H1 (cell line): ENCODE measurements at regions not wholly inside any gene's neighbourhood (a gene's known extent, or its start where the extent isn't known, plus 50 kb on each side); places are given as distances from the start of the nearest gene placed in this dataset. TPM values are rescaled to one million over a fixed set of nuclear protein-coding genes. Genes with fewer than 3 reads are reported as not detected.
"Not testable (repeated sequence)": the region's sequence is repeated elsewhere in the genome, so short reads cannot be mapped to it uniquely, and the experiment has no call there.

Source experiments
- CTCF ChIA-PET: fragments of 300-600 bp; sonication (Branson Sonifier 250); formaldehyde crosslinking; loops from one replicate; lab custom pipeline; 2021; ENCODE audit not compliant: partially characterized antibody; lab: Charles Lee
- POLR2A ChIA-PET: fragments of 300-600 bp; sonication (Branson Sonifier 250); formaldehyde crosslinking; loops from one replicate; lab custom pipeline; 2021; ENCODE audit warnings: inconsistent platforms; ENCODE audit not compliant: partially characterized antibody; lab: Charles Lee
- DNase-seq, 2 experiments: peaks; one replicate each; pipeline versions ENCODE4 v3.0.0 to v3.0.0-alpha.2; 2010 to 2022; ENCODE audit warnings: low spot score in 2 of 2, low read depth in 1 of 2, mixed read lengths in 1 of 2
- FAIRE-seq: peaks from 2 replicates; lab custom pipeline; 2011; peaks lifted over from hg19 to GRCh38; lab: Jason Lieb, UNC
- H2AFZ ChIP-seq: 2 replicates; pipeline ENCODE4 v1.8.1; 2012; ENCODE audit warnings: low read length, inconsistent platforms
- H2AK5ac ChIP-seq: 2 replicates; pipeline ENCODE4 v1.6.1; 2013; ENCODE audit warnings: low read depth, low read length
- H2BK120ac ChIP-seq: replicated peaks from 2 replicates; pipeline ENCODE3; 2013; ENCODE audit warnings: low read depth, low read length, inconsistent platforms
- H2BK12ac ChIP-seq: 2 replicates; pipeline ENCODE4 v1.6.1; 2013; ENCODE audit warnings: low read depth, low read length
- H2BK15ac ChIP-seq: 2 replicates; pipeline ENCODE4 v1.6.1; 2013; ENCODE audit warnings: low read length
- H2BK20ac ChIP-seq: 2 replicates; pipeline ENCODE4 v1.6.1; 2013; ENCODE audit warnings: low read length
- H2BK5ac ChIP-seq: 2 replicates; pipeline ENCODE4 v1.6.1; 2013; ENCODE audit warnings: low read depth, low read length
- H3K14ac ChIP-seq: 2 replicates; pipeline ENCODE4 v1.6.1; 2013; ENCODE audit warnings: inconsistent platforms; ENCODE audit not compliant: insufficient read length
- H3K18ac ChIP-seq: 2 replicates; pipeline ENCODE4 v1.6.1; 2013; ENCODE audit warnings: low read length; ENCODE audit errors: extremely low read depth
- H3K23ac ChIP-seq: 2 replicates; pipeline ENCODE4 v1.6.1; 2013; ENCODE audit warnings: inconsistent platforms; ENCODE audit not compliant: insufficient read length
- H3K23me2 ChIP-seq: 2 replicates; pipeline ENCODE4 v1.6.1; 2013; ENCODE audit warnings: low read depth, low read length
- H3K27ac ChIP-seq: 2 replicates; pipeline ENCODE4 v1.6.1; 2011; ENCODE audit warnings: low read depth, low read length, inconsistent platforms
- H3K27me3 ChIP-seq, 4 experiments: replicated peaks in 1 of 4; 1 replicate in 1 of 4; 2 replicates in 3 of 4; pipeline versions ENCODE4 v1.6.1 to v1.8.1; 2011 to 2013; ENCODE audit warnings: low read length in 3 of 4, mild to moderate bottlenecking in 3 of 4, inconsistent platforms in 2 of 4, mixed read lengths in 2 of 4, moderate library complexity in 1 of 4; ENCODE audit not compliant: control insufficient read depth in 3 of 4, insufficient read depth in 3 of 4; ENCODE audit errors: extremely low read depth in 1 of 4
- H3K36me3 ChIP-seq, 4 experiments: 2 replicates each; pipeline versions ENCODE4 v1.6.1 to v1.8.1; 2011 to 2013; ENCODE audit warnings: mild to moderate bottlenecking in 4 of 4, low read length in 3 of 4, moderate library complexity in 2 of 4, control low read depth in 1 of 4, inconsistent platforms in 1 of 4; ENCODE audit not compliant: insufficient read depth in 4 of 4, control insufficient read depth in 2 of 4
- H3K4ac ChIP-seq: replicated peaks from 2 replicates; pipeline ENCODE3; 2013; ENCODE audit warnings: low read length, low read depth, mixed read lengths, inconsistent platforms; ENCODE audit not compliant: insufficient read length
- H3K4me1 ChIP-seq, 4 experiments: replicated peaks in 1 of 4; 1 replicate in 1 of 4; 2 replicates in 3 of 4; pipeline versions ENCODE4 v1.6.1 to v1.8.1; 2011 to 2013; ENCODE audit warnings: low read length in 3 of 4, inconsistent platforms in 2 of 4, mixed read lengths in 1 of 4; ENCODE audit not compliant: insufficient read depth in 4 of 4, control insufficient read depth in 3 of 4
- H3K4me2 ChIP-seq, 2 experiments: 2 replicates each; pipeline versions ENCODE4 v1.6.1 to v1.8.1; 2011 to 2013; ENCODE audit warnings: low read depth in 2 of 2, low read length in 2 of 2, control low read depth in 1 of 2, inconsistent platforms in 1 of 2, mild to moderate bottlenecking in 1 of 2; ENCODE audit not compliant: insufficient read depth in 1 of 2
- H3K4me3 ChIP-seq, 4 experiments: fragments of 200-600, 300-600 bp in 1 of 4; sonication (generic), shearing (Covaris generic), sonication (Bioruptor Twin) in 1 of 4; 2 replicates each; pipeline versions ENCODE4 v1.5.1 to v1.8.1; 2011 to 2016; ENCODE audit warnings: low read length in 4 of 4, low read depth in 3 of 4, control low read depth in 2 of 4, inconsistent platforms in 2 of 4, mild to moderate bottlenecking in 2 of 4, mixed read lengths in 1 of 4, moderate library complexity in 1 of 4; ENCODE audit not compliant: insufficient read depth in 2 of 4; ENCODE audit errors: extremely low read depth in 1 of 4
- H3K56ac ChIP-seq: replicated peaks from 2 replicates; pipeline ENCODE3; 2013; ENCODE audit warnings: low read depth, mild to moderate bottlenecking, mixed read lengths, low read length, inconsistent platforms; ENCODE audit not compliant: insufficient read length
- H3K79me1 ChIP-seq: 2 replicates; pipeline ENCODE4 v1.6.1; 2013; ENCODE audit warnings: low read depth, low read length, control low read depth
- H3K79me2 ChIP-seq, 2 experiments: 2 replicates each; pipeline versions ENCODE4 v1.6.1 to v1.8.1; 2012 to 2013; ENCODE audit warnings: low read length in 2 of 2, mild to moderate bottlenecking in 2 of 2, inconsistent platforms in 1 of 2; ENCODE audit not compliant: insufficient read depth in 2 of 2, control insufficient read depth in 1 of 2
- H3K9ac ChIP-seq, 4 experiments: replicated peaks in 1 of 4; 1 replicate in 1 of 4; 2 replicates in 3 of 4; pipeline versions ENCODE4 v1.6.1 to v1.8.1; 2011 to 2013; ENCODE audit warnings: low read depth in 3 of 4, low read length in 3 of 4, control low read depth in 2 of 4, mild to moderate bottlenecking in 2 of 4, moderate library complexity in 2 of 4, inconsistent platforms in 1 of 4; ENCODE audit errors: extremely low read depth in 1 of 4
- H3K9me3 ChIP-seq, 2 experiments: 2 replicates each; pipeline versions ENCODE4 v1.6.1 to v1.8.1; 2012 to 2013; ENCODE audit warnings: mild to moderate bottlenecking in 2 of 2, moderate library complexity in 2 of 2, control low read depth in 1 of 2, inconsistent platforms in 1 of 2, low read depth in 1 of 2, low read length in 1 of 2, mixed read lengths in 1 of 2; ENCODE audit not compliant: insufficient read depth in 2 of 2
- H4K20me1 ChIP-seq, 2 experiments: replicated peaks in 1 of 2; 2 replicates each; pipeline versions ENCODE3 to v1.8.1; 2011 to 2013; ENCODE audit warnings: inconsistent platforms in 2 of 2, low read length in 2 of 2, mild to moderate bottlenecking in 1 of 2; ENCODE audit not compliant: insufficient read depth in 2 of 2, control insufficient read depth in 1 of 2
- H4K5ac ChIP-seq: 2 replicates; pipeline ENCODE4 v1.6.1; 2013; ENCODE audit warnings: low read length, low read depth, mixed read lengths, inconsistent platforms; ENCODE audit not compliant: insufficient read length
- H4K8ac ChIP-seq: 2 replicates; pipeline ENCODE4 v1.8.0; 2013; ENCODE audit warnings: mild to moderate bottlenecking, moderate library complexity, low read length, inconsistent platforms; ENCODE audit not compliant: insufficient read depth; ENCODE audit errors: extremely low read depth
- H4K91ac ChIP-seq: replicated peaks from 2 replicates; pipeline ENCODE3; 2013; ENCODE audit warnings: low read length, mixed read lengths, inconsistent platforms; ENCODE audit not compliant: insufficient read length
- WGBS, 2 experiments: shearing (Covaris generic) in 1 of 2; methylation state at CpG; one replicate each; pipeline versions ENCODE4 v1.1.6 to v1.1.7; 2013 to 2015; ENCODE audit warnings: low lambda C conversion rate in 2 of 2, mixed read lengths in 2 of 2, inconsistent platforms in 1 of 2, low coverage in 1 of 2, missing lambda C conversion rate in 1 of 2; ENCODE audit not compliant: insufficient replicate concordance in 2 of 2, insufficient coverage in 1 of 2, insufficient read length in 1 of 2; ENCODE audit errors: extremely low coverage in 1 of 2, missing lambda C conversion rate in 1 of 2; 5-methylcytosine and 5-hydroxymethylcytosine counted together
- small RNA-seq: library from polyadenylated mRNA; stranded (forward); fragments of <200 nt; extraction: miRNeasy Mini kit (QIAGEN cat#:217004); gene quantifications from one replicate; pipeline ENCODE3, GENCODE V24; 2013; ENCODE audit not compliant: insufficient read depth

- H3K9ac ChIP-seq, H3K9me3 ChIP-seq, H2BK20ac ChIP-seq, H3K4me2 ChIP-seq, H3K36me3 ChIP-seq, H3K4ac ChIP-seq, H2BK120ac ChIP-seq, H3K56ac ChIP-seq, H3K27me3 ChIP-seq, CTCF ChIA-PET, DNase-seq, H2AFZ ChIP-seq, H4K91ac ChIP-seq, H3K18ac ChIP-seq, H2BK15ac ChIP-seq, H3K14ac ChIP-seq, H4K20me1 ChIP-seq, H2BK5ac ChIP-seq, H3K4me3 ChIP-seq, H4K8ac ChIP-seq, H3K79me1 ChIP-seq, H3K4me1 ChIP-seq, H2BK12ac ChIP-seq, POLR2A ChIA-PET, H3K27ac ChIP-seq, FAIRE-seq, H3K79me2 ChIP-seq, H4K5ac ChIP-seq, H3K23ac ChIP-seq, H2AK5ac ChIP-seq, H3K23me2 ChIP-seq: not testable (repeated sequence)
- no CpG with 5 or more reads among the region's 1 CpG for WGBS, 2 experiments
Observed at GRCh38 chr10:46860753-46861152, 50.5 kb upstream of the PTPN20 start.

Small RNA genes lying in the stretch of these regions (small RNA-seq; reads per million reads assigned to genes)
- not detected for gene RNA5SP311
